Activated T-helper 17 cell treated with anti-CD3 and anti-CD28 coated beads, Interleukin-2, amount 50 U/mL, for 72 hours (primary cell): ENCODE measurements at regions not wholly inside any gene's neighbourhood (a gene's known extent, or its start where the extent isn't known, plus 50 kb on each side); places are given as distances from the start of the nearest gene placed in this dataset.

Experiments used
- ATAC-seq: fragments of 150-1000 bp; cut with Tn5 transposase; replicated peaks from 2 replicates; pipeline ENCODE4 v1.10.0; 2021; ENCODE audit warnings: mild to moderate bottlenecking, moderate library complexity
- H3K27ac Mint-ChIP-seq: one replicate; pipeline ENCODE4 v1.8.0; 2022; ENCODE audit warnings: mixed read lengths
- H3K27me3 Mint-ChIP-seq: one replicate; pipeline ENCODE4 v1.8.0; 2022; ENCODE audit warnings: mixed read lengths
- H3K36me3 Mint-ChIP-seq: one replicate; pipeline ENCODE4 v1.8.0; 2022; ENCODE audit warnings: low read depth, mild to moderate bottlenecking, mixed read lengths
- H3K4me1 Mint-ChIP-seq: one replicate; pipeline ENCODE4 v1.8.0; 2022; ENCODE audit warnings: mixed read lengths
- H3K4me3 Mint-ChIP-seq: one replicate; pipeline ENCODE4 v1.8.0; 2022; ENCODE audit warnings: mild to moderate bottlenecking, mixed read lengths
- H3K9me3 Mint-ChIP-seq: one replicate; pipeline ENCODE4 v1.8.0; 2022; ENCODE audit warnings: mixed read lengths

DNA sequence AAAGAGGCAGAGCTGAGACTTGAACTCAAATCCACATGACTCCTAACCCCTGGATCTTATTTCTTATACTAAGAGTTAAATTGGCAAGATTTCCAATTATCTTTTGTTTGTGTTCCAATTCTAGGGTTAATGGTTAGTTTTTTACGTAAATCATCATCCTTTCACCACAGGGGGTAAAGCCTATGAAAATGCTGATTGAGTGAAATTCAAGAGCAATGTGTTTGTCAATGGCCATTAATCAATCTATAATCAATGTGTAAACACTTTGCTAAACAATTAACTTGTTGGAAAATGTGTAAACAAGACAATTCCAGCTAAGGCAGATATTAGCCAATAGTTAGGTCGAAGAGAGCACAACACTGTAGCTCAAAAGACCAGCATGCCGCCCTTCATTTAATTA lies 376.5 kb upstream of the ACVR2A start:
- no peak for ATAC-seq
- Mint-ChIP-seq H3K4me1 (no peaks in the 10 kb centered on the region), H3K27me3 (no peaks in the 10 kb centered on the region), H3K27ac (no peak overlapping the region), H3K4me3 (no peak overlapping the region), H3K36me3 (no peaks in the 10 kb centered on the region), H3K9me3 (no peaks in the 10 kb centered on the region)

DNA sequence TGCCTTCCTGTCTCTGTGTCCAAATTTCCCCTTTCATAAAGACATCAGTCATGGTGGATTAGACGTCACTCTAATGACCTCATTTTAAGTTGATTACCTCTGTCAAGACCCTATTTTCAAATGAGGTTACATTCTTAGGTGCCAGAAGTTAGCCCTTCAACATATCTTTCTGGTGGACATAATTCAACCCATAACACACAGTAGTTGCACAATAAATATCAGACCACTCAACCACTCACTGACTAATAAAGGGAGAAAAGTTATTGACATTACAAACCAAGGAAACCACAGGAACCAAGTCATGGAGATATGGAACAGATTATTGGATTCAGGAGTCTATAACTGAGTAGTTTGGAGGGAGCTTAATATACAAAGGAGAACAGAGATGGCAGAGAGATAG lies 377.4 kb upstream of the ACVR2A start:
- Mint-ChIP-seq H3K27me3 (no peaks in the 10 kb centered on the region), H3K36me3 (no peaks in the 10 kb centered on the region), H3K4me3 (no peak overlapping the region), H3K4me1 (no peaks in the 10 kb centered on the region), H3K9me3 (no peaks in the 10 kb centered on the region), H3K27ac (no peak overlapping the region)
- ATAC-seq: no peak

DNA sequence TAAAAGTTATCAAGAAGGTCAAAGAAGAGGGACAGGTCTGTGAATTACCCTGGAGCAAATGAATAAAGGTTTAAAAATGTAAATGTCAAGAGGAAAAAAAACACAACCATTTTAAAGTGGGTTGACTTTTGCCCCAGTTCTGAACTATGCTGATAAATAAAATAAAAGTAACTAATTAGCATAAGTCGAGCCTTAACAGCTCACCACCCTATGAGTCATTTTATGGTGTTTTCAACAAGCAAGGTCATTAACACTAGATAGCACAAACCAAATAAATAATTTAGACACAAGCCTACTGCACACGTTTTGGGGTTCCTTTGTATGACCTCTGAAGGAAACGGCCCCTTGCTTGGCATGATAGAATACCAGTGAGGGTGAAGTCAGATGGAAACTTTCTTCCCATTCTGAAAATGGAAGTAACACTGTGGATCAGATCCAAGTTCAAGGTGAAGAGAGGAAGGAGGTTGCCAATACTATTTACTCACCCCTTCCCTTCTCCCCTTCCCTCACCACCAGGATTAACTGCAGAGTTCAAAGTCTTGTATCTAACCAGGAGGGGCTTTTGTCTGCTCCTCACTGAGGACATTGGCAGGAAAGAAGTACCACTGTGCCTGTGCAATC lies 380.0 kb upstream of the ACVR2A start:
- H3K36me3 Mint-ChIP-seq: no peaks in the 10 kb centered on the region
- no peak overlapping the region for H3K27ac Mint-ChIP-seq
- H3K4me3 Mint-ChIP-seq: no peak overlapping the region
- H3K27me3 Mint-ChIP-seq: no peaks in the 10 kb centered on the region
- no peaks in the 10 kb centered on the region for H3K9me3 Mint-ChIP-seq
- H3K4me1 Mint-ChIP-seq: no peaks in the 10 kb centered on the region
- no peak for ATAC-seq

DNA sequence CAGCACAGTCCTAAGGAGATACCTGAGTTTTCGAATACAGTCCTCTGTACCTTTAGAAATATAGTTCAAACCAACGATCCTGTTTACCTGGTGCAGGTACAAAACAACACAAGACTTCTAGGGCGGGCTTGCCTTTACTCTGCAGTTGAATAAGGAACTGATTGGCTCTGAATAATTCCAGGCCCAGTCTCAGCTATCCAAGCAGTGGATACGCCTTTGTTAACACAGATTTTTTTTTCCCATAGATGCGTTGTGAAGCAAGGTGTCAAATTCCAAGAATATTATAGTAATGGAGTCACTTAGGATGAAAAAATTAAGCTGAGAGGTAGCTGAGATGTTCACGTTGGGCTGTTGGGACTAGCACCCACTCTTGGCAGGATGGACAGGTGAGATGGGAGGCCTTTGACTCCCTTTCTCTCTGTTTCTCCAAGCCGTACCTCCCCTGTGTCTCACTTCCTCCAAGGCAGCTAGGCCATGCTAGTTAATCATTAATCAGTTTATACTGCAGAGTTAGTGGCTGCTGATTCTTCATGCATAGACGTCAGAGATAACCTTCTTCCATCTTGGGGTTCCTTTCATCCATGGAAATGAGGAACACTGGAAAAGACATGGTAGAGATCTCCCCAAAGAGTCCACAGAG lies 380.8 kb upstream of the ACVR2A start:
- H3K27me3 Mint-ChIP-seq: no peaks in the 10 kb centered on the region
- H3K27ac Mint-ChIP-seq: no peak overlapping the region
- H3K4me1 Mint-ChIP-seq: no peaks in the 10 kb centered on the region
- ATAC-seq: no peak
- H3K4me3 Mint-ChIP-seq: no peak overlapping the region
- H3K36me3 Mint-ChIP-seq: no peaks in the 10 kb centered on the region
- H3K9me3 Mint-ChIP-seq: no peaks in the 10 kb centered on the region

DNA sequence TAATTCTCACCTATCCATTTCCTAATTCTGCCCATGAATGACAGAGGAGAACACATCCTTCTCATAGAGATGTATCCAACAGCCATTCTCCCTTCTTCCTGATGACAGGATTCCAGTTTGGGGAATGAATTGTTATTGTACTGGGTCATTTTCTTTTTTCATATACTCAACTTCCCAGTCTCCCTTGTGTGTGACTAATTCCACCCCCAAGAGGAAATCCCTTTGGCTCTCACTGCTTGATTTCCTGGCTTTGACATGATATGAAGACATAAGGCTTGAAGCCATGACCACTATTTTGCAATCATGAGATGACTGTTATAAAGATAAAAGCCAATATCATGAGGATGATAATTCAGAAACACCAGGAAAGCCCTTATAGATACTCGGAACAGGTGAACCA lies 384.7 kb upstream of the ACVR2A start:
- Mint-ChIP-seq H3K27me3 (no peaks in the 10 kb centered on the region), H3K27ac (no peak overlapping the region), H3K4me3 (no peak overlapping the region), H3K9me3 (no peaks in the 10 kb centered on the region), H3K36me3 (no peaks in the 10 kb centered on the region), H3K4me1 (no peaks in the 10 kb centered on the region)
- no peak for ATAC-seq

DNA sequence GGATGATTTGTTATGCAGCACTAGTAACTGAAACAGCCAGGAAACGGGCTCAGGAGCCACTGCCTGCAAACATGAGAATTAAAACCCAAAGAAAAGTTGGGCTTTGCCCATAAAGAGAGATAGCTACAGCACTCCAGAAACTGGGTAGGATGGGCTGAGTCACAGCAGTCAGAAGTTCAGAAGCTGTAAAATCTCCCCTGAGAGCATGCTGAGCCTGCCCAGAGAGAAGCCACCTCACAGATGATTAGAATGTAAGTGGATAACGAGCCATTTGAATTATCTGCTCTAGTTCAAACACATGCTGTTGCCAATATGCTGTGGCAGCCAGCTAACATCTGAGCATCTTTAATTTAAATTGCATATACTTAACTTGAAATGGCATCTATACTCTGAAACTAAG lies 388.1 kb upstream of the ACVR2A start:
- Mint-ChIP-seq H3K4me3 (no peak overlapping the region), H3K4me1 (no peaks in the 10 kb centered on the region), H3K27me3 (no peaks in the 10 kb centered on the region), H3K36me3 (no peaks in the 10 kb centered on the region), H3K9me3 (no peaks in the 10 kb centered on the region), H3K27ac (no peak overlapping the region)
- ATAC-seq: peak; percentile 32

DNA sequence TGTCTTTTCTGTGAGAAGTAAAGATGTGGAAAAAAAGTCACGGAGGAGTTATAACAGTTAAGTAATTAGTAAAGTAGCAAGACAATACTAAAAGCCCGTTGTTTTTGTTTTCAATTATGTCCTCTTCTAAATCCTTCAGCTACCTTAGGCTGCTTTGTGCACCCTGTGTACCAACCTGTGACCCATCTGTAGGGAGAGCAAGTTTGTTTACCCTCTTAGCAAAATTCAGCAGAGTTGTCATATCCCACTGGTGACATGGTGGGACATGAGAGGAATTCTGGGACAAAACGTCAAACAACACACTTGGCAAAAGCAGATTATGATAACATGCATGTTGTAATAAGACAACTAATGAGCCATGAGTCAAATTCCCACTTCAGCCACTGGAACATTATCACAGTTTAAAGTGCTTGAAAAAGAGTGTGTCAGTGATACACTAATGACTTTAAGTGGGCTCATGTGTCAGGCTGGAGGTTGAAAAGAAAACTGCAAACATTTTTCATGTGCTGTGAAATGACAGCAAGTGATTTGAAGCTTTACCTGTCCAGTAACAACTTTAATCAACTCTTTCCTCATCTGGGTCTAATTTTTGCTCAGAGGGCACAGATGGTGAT lies 392.8 kb upstream of the ACVR2A start:
- Mint-ChIP-seq H3K4me3 (no peak overlapping the region), H3K36me3 (no peaks in the 10 kb centered on the region), H3K27me3 (no peaks in the 10 kb centered on the region), H3K9me3 (no peaks in the 10 kb centered on the region), H3K4me1 (peaks cover 15% of the 10 kb centered on the region), H3K27ac (no peak overlapping the region)
- no peak for ATAC-seq

DNA sequence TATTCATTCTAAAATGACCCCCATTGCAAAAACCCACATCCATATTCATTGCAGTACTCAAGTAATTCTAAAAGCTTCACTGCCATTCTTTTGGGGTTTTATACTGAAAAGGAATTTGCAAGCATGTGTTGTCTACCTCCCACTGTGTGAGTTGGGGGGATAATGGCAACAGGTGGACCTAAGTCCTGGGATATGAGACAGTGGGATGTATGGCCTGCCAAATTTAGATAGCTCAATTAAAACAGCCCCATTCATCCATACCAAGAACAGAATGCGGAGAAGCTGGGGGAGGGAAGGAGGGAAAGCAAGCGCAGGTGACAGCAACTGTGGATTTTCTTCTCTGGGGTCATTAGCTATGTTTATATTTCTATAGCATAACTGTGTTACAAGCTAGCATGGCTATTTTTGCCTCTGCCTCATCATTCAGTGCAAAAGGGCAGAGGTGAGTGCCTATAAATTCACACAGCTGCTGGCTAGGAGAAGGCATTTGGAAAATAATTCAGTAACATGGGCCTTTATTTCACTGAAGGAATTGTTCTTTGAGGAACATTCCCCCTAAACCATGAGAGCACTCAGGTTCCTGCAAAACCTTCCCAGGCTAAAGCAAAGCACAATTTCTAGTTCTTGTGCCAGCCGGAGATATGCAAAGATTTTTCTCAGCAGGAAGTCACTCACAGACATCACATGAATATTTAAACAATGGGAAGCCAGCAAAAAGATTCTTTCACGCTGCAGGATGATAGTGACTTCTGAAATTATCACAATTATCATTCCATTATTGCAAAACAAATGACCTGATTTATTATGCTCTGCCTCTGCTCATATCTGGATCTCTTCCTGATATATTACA lies 393.9 kb upstream of the ACVR2A start:
- Mint-ChIP-seq H3K9me3 (no peaks in the 10 kb centered on the region), H3K36me3 (no peaks in the 10 kb centered on the region), H3K4me3 (no peak overlapping the region), H3K27ac (no peak overlapping the region), H3K27me3 (no peaks in the 10 kb centered on the region), H3K4me1 (peaks cover 15% of the 10 kb centered on the region)
- ATAC-seq: no peak

DNA sequence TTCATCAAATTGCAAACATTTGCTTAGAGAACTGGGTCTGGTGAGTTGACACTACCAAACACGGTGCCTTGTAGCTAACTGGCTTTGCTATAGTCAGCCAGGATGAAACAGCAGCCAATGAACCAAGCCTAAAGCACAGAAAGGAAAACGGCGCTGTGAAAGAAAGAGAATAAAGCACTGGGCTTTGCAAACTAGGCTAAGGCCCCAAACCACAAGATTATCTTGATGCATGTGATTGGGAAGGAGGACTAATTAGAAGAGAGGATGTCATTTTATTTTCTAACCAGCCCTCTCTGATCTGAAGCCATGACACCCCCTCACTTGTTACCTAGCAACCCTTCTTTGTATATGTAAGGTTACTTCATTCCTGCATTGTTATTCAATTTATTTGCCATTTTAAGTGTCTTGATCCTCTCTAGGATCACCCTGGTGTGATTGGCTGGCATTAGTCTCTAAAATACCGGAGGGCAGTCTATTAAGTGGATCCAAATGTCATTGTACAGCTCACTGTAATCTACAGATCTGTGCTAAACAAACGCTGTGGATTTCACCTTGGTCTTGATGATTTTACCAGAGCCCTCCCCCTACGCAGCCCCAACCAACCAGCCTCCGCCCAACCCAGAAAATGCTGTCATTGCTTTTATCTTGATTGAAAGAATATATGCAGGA lies 395.4 kb upstream of the ACVR2A start:
- peak; percentile 82 for ATAC-seq
- H3K27ac Mint-ChIP-seq: peak overlapping the region; percentile 82
- H3K4me1 Mint-ChIP-seq: peaks cover 15% of the 10 kb centered on the region
- no peaks in the 10 kb centered on the region for H3K36me3 Mint-ChIP-seq
- no peaks in the 10 kb centered on the region for H3K27me3 Mint-ChIP-seq
- no peaks in the 10 kb centered on the region for H3K9me3 Mint-ChIP-seq
- peak overlapping the region; percentile 62 for H3K4me3 Mint-ChIP-seq

DNA sequence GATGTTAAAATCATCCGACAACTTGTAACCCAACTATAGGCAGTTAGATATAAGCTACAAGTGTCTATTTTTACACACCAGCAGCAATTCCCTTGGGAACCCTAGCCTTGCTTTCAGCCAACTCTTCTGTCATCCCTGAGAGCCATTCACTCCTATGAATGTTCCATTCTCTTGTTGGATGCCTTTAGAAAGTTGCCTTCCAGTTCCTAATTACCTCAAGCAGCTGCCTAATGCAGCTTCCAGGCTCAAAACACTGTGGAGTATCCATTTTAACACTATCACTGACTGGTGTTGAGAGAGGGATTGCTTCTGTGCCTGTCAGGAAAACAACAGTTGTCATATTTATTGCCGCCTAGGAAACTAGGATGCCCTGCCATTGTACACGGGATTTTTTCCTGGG lies 402.0 kb upstream of the ACVR2A start:
- Mint-ChIP-seq H3K36me3 (no peaks in the 10 kb centered on the region), H3K27ac (no peak overlapping the region), H3K4me1 (no peaks in the 10 kb centered on the region), H3K4me3 (no peak overlapping the region), H3K9me3 (peaks cover 3% of the 10 kb centered on the region), H3K27me3 (no peaks in the 10 kb centered on the region)
- ATAC-seq: no peak

DNA sequence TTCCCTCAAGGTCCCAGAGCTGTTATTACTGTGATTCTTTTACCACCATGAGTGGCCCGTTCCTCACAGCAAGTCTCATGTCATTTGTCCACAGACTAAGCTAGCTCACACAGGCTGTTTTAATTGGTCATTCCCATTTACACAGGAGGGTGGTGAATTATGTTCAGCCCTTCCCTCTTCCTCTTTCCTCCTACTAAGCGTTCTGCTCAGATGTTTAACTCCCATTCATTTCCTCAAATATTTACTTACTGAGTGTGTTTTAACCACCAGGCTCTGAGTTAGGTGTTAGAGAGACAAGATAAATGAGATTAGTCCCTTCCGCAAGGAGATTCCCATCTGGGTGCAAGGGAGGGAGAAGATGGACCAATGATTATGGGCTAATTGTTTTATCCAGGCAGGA lies 403.6 kb upstream of the ACVR2A start:
- ATAC-seq: no peak
- Mint-ChIP-seq H3K27me3 (no peaks in the 10 kb centered on the region), H3K27ac (no peak overlapping the region), H3K4me3 (no peak overlapping the region), H3K36me3 (no peaks in the 10 kb centered on the region), H3K9me3 (peaks cover 6% of the 10 kb centered on the region), H3K4me1 (no peaks in the 10 kb centered on the region)

DNA sequence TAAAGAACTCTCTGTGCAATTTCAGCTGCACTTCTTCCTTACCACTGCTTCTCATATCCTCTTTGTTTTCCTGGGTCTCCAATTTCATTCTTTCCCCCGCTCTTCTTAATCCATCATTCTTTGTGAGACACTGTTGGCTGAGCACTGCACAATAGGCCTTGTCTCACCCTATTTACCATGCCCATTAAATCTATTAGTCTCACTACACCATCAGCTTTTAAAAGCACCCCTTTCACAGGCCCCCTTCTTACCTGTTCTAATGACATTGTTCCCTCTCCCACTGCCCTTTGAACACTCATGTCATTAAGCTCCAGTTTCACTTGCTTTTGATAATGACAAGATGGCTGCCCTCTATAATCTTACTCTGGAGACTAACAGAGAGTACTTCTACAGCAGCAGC lies 404.1 kb upstream of the ACVR2A start:
- Mint-ChIP-seq H3K27ac (no peak overlapping the region), H3K9me3 (peaks cover 7% of the 10 kb centered on the region), H3K4me3 (no peak overlapping the region), H3K36me3 (no peaks in the 10 kb centered on the region), H3K4me1 (no peaks in the 10 kb centered on the region), H3K27me3 (no peaks in the 10 kb centered on the region)
- no peak for ATAC-seq

DNA sequence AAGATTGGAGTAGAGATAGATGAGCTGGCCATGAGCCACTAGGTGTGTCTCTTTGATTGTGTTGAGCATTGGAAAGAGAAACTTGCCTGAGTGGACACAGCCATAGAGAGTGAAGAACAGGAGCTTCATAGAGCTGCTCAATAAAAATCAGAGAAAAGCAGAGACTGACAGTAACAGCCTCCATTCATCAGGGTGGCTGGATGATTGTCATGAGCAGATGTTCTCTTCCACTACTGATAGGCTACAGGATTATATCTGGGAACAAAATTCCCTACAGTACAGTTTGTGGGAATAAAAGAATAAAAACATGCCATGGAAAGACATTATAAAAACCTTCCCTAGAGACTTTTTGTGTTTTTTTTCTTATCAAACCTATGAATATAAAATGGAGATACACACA lies 404.8 kb upstream of the ACVR2A start:
- Mint-ChIP-seq H3K4me1 (no peaks in the 10 kb centered on the region), H3K36me3 (no peaks in the 10 kb centered on the region), H3K27me3 (no peaks in the 10 kb centered on the region), H3K9me3 (peaks cover 7% of the 10 kb centered on the region), H3K4me3 (no peak overlapping the region), H3K27ac (no peak overlapping the region)
- ATAC-seq: no peak

DNA sequence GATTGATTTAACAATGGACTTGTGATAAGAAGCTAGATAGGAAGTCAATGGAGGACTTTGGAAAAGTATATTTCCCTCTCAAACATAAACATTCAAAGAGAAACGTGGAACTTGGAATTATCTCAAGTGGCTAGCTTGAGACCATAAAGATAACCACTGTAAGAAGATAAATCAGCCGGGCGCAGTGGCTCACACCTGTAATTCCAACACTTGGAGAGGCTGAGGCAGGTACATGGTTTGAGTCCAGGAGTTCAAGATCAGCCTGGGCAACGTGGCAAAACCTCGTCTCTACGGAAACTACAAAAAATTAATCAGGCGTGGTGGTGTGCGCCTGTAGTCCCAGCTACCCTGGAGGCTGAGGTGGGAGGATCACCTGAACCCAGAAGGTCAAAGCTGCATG lies 405.9 kb upstream of the ACVR2A start:
- H3K27me3 Mint-ChIP-seq: no peaks in the 10 kb centered on the region
- peaks cover 7% of the 10 kb centered on the region for H3K9me3 Mint-ChIP-seq
- no peaks in the 10 kb centered on the region for H3K4me1 Mint-ChIP-seq
- no peaks in the 10 kb centered on the region for H3K36me3 Mint-ChIP-seq
- no peak for ATAC-seq
- H3K27ac Mint-ChIP-seq: no peak overlapping the region
- no peak overlapping the region for H3K4me3 Mint-ChIP-seq
